NCI-H510A treated with DMSO at 0.1 percent for 48 hours (cell line): ENCODE measurements at regions not wholly inside any gene's neighbourhood (a gene's known extent, or its start where the extent isn't known, plus 50 kb on each side); places are given as distances from the start of the nearest gene placed in this dataset.
A peak's percentile ranks its signal among the peaks of the same experiment; 100 is the strongest.
"Not testable (repeated sequence)": the region's sequence is repeated elsewhere in the genome, so short reads cannot be mapped to it uniquely, and the experiment has no call there.

Experiments used
- DNase-seq: peaks from one replicate; lab custom pipeline; 2025; lab: John Stamatoyannopoulos, UW

DNA sequence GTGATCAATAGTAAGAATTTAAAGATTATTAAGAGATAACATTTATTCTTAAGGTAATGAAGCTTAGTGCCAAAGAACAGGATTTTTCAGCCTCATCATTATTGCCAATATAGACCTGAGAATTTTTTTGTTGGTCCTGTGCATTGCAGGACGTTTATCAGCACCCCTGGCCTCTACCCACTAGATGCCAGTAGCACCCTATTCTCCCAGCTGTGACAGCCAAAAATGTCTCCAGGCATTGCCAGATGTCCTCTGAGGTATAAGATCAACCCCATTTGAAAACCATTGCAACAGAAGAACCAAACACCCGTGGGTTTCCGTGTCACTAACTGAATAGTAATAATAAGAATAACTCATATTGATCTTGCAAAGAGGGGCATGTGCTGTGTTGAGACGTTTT, 700.0 kb upstream of the SOX11 start:
- no peak for DNase-seq

GRCh38 chr2:4995466-4995865, 696.7 kb upstream of the SOX11 start:
- no peak for DNase-seq

DNA sequence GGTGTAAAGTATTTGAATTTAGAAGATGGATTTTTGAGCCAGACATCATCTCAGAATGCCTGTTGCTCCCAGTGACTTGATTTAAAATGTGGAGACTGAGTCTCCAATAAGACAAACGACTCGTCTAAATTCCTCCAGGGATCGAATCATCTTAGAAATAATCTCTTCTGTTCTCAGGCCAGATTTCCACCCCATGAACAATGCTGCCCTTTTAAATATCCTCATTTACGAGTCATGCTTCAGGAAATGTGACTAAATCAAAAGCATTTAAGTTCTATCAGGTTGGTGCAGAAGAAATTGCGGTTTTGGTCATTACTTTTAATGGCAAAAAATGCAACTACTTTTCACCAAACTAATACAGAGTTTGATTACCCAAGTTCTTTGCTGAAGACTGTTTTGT, 684.6 kb upstream of the SOX11 start:
- DNase-seq: no peak

DNA sequence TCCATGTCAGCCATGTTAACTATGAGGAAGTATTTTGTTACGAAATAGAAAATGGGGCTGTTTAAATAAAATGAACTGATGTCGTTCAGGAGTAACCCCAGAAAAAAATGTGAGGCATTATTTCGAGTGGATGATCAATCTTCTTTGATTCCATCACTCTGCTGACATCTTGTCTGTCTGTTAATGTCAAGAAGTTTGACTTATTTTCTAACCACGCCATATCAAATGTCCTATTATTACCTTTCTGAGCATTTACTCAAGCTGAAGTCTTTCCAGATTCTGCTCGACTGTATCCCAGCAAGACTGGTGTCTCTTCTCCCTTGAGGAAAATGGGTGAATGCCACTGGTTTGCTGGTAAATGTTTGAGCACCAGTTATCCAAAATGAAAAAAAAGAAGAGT, 672.9 kb upstream of the SOX11 start:
- no peak for DNase-seq

DNA sequence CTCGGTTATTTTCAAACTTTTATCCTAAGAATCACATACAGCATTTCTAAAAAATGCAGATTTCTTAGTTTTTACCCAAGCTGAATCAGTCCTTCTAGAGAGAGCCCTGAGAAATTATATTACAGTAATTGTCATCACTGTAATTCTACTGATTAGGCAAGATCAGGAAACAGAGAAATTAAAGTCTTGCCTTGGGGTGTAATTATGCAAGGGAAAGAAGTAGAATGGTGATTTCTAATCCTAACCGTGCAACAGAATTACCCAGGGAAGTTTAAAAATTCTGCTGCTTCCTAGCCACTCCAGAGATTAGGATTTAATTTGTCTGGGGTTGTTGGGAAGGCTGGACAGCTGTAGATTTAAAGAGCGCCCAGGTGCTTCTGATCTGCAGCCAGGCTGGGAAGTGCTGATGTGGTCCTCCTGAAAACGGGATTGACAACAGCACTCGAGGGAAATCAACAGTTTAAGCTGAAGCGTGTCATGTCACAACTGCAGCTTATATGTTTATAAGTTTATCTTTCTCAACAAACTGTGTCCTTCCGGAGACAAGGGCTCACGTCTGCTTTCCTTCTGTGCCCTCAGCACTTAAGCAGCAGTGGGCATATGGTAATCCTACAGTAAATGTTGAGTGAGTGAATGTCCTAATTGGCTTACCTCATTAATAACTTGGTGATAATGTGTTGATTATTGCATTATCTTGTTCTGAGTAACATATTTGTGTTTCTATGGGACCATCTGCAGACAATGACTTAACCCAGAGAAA, 671.9 kb upstream of the SOX11 start:
- peak; percentile 77 for DNase-seq

GRCh38 chr2:5021136-5021535, 671.0 kb upstream of the SOX11 start:
- peak; percentile 54 for DNase-seq

GRCh38 chr2:5022061-5022460, 670.1 kb upstream of the SOX11 start:
- no peak for DNase-seq

- not testable (repeated sequence) for DNase-seq
Observed at GRCh38 chr2:5022708-5023635, 669.2 kb upstream of the SOX11 start.

DNA sequence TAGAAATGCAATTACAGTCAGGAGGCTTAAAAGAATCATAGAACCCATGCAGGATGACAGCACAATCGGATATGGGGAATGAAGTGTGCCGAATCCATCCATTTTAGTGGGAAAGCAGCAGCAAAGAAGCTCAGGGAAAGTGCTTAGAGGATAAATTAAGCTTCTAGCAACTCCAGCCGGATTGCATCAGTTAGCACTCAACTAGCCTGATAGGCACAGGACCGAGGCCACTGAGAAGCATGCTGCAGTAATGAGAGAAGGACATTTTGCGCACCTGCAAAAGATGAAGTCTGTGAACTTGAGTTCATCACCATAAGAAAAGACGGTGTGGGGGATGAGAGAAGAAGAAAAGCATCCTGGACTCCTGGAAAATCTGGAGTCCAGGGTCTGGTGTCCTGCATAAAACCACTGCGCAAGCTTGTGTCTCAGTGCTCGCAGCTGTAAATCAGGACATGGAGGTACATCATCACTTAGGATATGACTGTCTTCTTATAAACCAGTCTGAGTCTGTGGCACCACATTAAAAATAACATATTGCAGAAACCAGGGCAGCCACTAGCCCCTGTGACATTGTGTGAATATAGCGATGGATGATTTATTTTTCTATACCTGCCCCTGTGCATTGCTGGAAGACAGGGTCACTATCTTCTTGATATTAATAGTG, 665.5 kb upstream of the SOX11 start:
- no peak for DNase-seq

GRCh38 chr2:5035057-5035488, 657.1 kb upstream of the SOX11 start:
- peak; percentile 25 for DNase-seq

DNA sequence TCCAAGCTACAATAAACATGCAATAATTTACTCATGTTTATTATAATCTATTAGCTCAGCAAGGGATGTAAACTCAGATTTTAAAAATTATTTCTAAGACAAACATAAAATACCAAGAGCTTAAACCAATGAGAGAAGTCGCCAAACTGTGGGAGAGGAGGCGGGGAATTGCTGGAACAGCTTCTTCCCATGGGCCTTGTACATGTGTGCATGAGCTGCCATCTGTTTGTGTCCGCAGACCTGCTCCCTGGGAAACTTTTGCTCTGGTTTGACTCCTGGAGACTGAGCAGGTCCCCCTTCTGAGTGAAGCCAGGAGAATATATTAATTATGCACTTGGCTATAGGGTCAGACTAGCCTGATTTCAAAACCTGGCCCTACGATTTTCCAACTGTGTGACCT, 655.9 kb upstream of the SOX11 start:
- DNase-seq: no peak

DNA sequence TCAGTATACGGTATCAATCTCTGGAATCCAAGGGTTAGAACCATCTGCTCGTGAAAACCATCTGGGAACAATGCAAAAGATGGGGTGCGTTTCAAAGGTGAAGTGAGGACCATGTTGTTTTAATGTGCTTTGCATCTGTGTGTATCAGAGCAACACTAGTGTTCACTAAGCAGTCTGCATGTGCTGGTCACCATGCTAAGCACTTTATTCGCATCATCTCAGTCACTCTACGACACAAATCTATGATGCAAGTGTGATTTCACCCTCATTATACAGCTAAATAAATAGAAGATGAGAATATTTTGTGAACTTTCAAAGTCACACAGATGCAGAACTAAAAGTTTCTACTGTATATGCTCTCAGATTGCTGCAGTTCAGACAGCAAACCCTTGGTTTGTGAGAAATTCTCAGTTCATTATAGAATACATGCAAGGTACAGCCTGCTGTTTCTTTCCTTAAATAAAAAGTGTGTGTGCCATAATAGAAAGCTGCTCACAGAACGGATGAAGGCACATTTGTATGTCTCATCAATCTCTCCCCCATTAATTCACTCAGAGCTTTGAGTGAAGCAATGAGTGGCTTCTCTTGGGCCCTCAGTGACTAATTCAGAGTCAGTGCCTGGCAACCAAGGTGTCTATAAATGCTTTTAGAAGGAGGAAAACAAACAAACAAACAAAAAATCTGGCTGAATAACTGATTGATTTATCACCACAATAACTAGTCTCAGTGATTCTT, 652.8 kb upstream of the SOX11 start:
- no peak for DNase-seq

DNA sequence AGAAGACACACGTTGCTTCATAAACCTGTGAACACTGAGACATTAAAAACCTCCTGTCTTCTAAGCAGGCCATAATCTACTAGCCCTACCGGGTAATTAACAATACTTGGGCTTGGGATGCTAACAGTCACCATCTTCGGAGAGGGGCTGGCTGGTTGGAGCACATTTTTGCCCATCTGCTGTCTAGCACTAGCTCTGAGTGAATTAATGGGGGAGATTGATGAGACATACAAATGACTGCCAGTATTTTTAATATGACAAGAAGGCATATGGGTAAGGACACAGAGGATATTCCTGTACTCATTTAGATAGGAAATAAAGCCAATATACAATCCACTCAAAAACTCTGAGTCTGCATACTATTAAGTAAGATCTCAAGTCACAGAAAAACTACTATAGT, 651.6 kb upstream of the SOX11 start:
- no peak for DNase-seq

- DNase-seq: no peak
Observed at GRCh38 chr2:5041501-5041900, 650.7 kb upstream of the SOX11 start.

GRCh38 chr2:5042666-5043440, 649.3 kb upstream of the SOX11 start:
- no peak for DNase-seq

GRCh38 chr2:5051300-5051699, 640.9 kb upstream of the SOX11 start:
- no peak for DNase-seq

GRCh38 chr2:5052905-5053304, 639.3 kb upstream of the SOX11 start:
- no peak for DNase-seq

DNA sequence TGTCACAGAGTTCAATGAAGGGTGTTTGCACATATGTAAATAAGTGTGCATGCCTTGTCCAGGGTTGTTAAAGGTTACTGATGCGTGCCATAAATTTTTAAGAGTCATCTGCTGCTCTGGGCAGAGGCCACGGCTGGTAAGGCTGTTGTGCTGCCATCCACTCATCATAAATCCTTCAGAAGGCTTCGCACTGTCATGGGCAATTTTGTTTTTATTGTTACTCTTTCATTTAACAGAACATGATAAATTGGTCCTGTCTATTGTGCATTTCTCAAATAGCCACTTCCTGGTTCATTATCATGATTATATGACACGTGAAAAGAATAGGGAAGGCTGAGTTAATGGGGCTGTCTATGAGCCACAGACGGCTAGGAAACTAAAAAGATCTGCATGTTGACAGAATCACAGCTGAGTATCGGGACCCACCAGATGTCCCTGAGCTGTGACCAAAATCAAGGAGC, 634.3 kb upstream of the SOX11 start:
- DNase-seq: peak; percentile 98

- no peak for DNase-seq
Observed at GRCh38 chr2:5060956-5061355, 631.2 kb upstream of the SOX11 start.

DNA sequence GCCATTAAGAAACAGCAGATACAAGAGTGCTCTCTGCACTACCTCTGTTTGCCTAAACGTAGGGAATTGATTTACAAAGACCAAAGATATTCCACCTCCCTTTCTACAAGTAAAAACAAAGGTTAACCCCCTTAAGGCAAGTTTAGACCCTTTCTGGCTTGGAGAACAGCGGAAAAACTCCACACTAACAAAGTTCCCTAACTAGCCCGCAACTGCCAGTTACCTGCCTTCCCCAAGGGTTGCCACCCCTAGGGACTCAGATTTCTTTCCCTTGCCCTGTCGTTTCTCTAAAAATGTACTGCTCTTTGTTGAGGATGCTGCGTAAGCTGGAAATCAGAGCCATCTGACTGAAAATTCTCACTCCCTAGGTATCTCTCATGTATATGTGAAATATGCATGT, 627.5 kb upstream of the SOX11 start:
- DNase-seq: no peak

GRCh38 chr2:5067816-5068215, 624.4 kb upstream of the SOX11 start:
- DNase-seq: no peak
